ENCODE measurements at regions not wholly inside any gene's neighbourhood (a gene's known extent, or its start where the extent isn't known, plus 50 kb on each side); places are given as distances from the start of the nearest gene placed in this dataset.

- TF ChIP-seq YY1 (IDR thresholded peaks at IDR 0.05; ENCODE audit: low read depth): no peak
- TF ChIP-seq EP300 (IDR thresholded peaks at IDR 0.05; ENCODE audit: borderline replicate concordance): no peak
- TF ChIP-seq TCF12 (IDR thresholded peaks at IDR 0.05; ENCODE audit: low read depth): no peak
- TF ChIP-seq RAD21 (IDR thresholded peaks at IDR 0.05; ENCODE audit: low read depth): no peak
- no peak for TF ChIP-seq NFIC (IDR thresholded peaks at IDR 0.05)
- TF ChIP-seq TEAD4 (IDR thresholded peaks at IDR 0.05): no peak
- TF ChIP-seq FOXM1 (IDR thresholded peaks at IDR 0.05; ENCODE audit: borderline replicate concordance, low read depth): no peak
- no peak for TF ChIP-seq USF1 (IDR thresholded peaks at IDR 0.05)
- no peak for TF ChIP-seq ZBTB7A (IDR thresholded peaks at IDR 0.05; ENCODE audit: low read depth)
Measured at GRCh38 chr16:62644030-62644812, 608.0 kb upstream of the CDH8 start.

GRCh38 chr16:62642677-62643076 lies 606.4 kb upstream of the CDH8 start:
- TF ChIP-seq CREB1 (IDR thresholded peaks at IDR 0.05; ENCODE audit: low read depth) (no peak), TEAD4 (IDR thresholded peaks at IDR 0.05) (no peak), CEBPB (IDR thresholded peaks at IDR 0.05) (no peak), RAD21 (IDR thresholded peaks at IDR 0.05; ENCODE audit: low read depth) (no peak), REST (IDR thresholded peaks at IDR 0.05; ENCODE audit: low read depth) (no peak), YY1 (IDR thresholded peaks at IDR 0.05; ENCODE audit: low read depth) (no peak), NFIC (IDR thresholded peaks at IDR 0.05) (no peak), MAX (IDR thresholded peaks at IDR 0.05) (no peak), EGR1 (IDR thresholded peaks at IDR 0.05) (no peak), TCF12 (IDR thresholded peaks at IDR 0.05; ENCODE audit: low read depth) (no peak), EP300 (IDR thresholded peaks at IDR 0.05; ENCODE audit: borderline replicate concordance) (no peak), FOXM1 (IDR thresholded peaks at IDR 0.05; ENCODE audit: borderline replicate concordance, low read depth) (no peak), ZBTB7A (IDR thresholded peaks at IDR 0.05; ENCODE audit: low read depth) (no peak), USF1 (IDR thresholded peaks at IDR 0.05) (no peak), TAF1 (IDR thresholded peaks at IDR 0.05; ENCODE audit: low read depth) (no peak)

- TF ChIP-seq NFIC (IDR thresholded peaks at IDR 0.05) (no peak), EGR1 (IDR thresholded peaks at IDR 0.05) (no peak), MAX (IDR thresholded peaks at IDR 0.05) (no peak), REST (IDR thresholded peaks at IDR 0.05; ENCODE audit: low read depth) (no peak), ZBTB7A (IDR thresholded peaks at IDR 0.05; ENCODE audit: low read depth) (no peak), USF1 (IDR thresholded peaks at IDR 0.05) (no peak), YY1 (IDR thresholded peaks at IDR 0.05; ENCODE audit: low read depth) (no peak), FOXM1 (IDR thresholded peaks at IDR 0.05; ENCODE audit: borderline replicate concordance, low read depth) (no peak), CEBPB (IDR thresholded peaks at IDR 0.05) (no peak)
Measured at GRCh38 chr16:62639890-62640289, 603.7 kb upstream of the CDH8 start.

DNA sequence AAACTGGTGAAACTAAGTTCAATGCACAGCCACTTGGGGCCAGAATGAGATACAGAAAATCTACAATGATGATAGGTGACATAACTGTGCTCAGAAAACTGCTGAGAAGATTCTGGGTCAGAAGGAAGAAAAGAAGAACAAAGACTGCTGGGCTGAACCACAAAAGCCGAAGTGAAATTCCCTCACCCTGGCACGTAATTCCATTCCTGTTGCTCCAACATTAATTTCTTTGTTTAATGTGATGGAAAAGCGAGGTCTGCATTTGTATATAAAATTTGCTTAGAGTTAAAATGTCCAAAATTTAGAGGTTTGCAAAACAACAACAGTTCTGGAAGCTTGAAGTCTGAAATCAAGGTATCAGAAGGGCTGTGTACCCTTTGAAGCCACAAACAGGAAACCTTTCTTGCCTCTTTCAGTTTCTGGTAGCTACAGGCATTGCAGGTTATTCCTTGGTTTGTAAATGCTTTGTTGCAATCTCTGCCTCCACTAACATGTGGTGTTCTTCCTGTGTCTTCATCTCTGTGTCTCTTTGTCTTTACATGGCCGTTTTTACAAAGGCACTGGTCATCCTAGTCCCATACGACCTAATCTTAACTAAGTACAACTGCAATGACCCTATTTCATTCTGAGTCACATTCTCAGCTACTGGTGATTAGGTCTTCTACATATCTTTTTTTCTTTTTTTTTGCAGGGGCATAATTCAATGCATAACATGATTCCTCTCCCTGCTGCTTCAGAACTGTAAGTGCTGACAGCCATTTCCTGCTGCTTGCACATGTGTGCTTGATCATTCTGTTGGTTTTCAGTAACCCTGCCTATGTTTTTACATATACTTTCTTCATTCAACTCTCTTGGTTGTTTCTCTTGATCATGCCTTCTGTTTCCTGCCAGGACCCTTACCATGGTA lies 603.0 kb upstream of the CDH8 start:
- TF ChIP-seq TCF12 (IDR thresholded peaks at IDR 0.05; ENCODE audit: low read depth): no peak
- TF ChIP-seq USF1 (IDR thresholded peaks at IDR 0.05): no peak
- TF ChIP-seq RAD21 (IDR thresholded peaks at IDR 0.05; ENCODE audit: low read depth): no peak
- no peak for TF ChIP-seq EGR1 (IDR thresholded peaks at IDR 0.05)
- no peak for TF ChIP-seq MAX (IDR thresholded peaks at IDR 0.05)
- no peak for TF ChIP-seq ZBTB7A (IDR thresholded peaks at IDR 0.05; ENCODE audit: low read depth)
- no peak for TF ChIP-seq FOXM1 (IDR thresholded peaks at IDR 0.05; ENCODE audit: borderline replicate concordance, low read depth)
- no peak for TF ChIP-seq EP300 (IDR thresholded peaks at IDR 0.05; ENCODE audit: borderline replicate concordance)
- no peak for TF ChIP-seq CREB1 (IDR thresholded peaks at IDR 0.05; ENCODE audit: low read depth)
- no peak for TF ChIP-seq TEAD4 (IDR thresholded peaks at IDR 0.05)
- no peak for TF ChIP-seq REST (IDR thresholded peaks at IDR 0.05; ENCODE audit: low read depth)
- TF ChIP-seq YY1 (IDR thresholded peaks at IDR 0.05; ENCODE audit: low read depth): no peak
- TF ChIP-seq TAF1 (IDR thresholded peaks at IDR 0.05; ENCODE audit: low read depth): no peak
- TF ChIP-seq NFIC (IDR thresholded peaks at IDR 0.05): no peak
- no peak for TF ChIP-seq CEBPB (IDR thresholded peaks at IDR 0.05)
